ENCODE measurements at regions not wholly inside any gene's neighbourhood (a gene's known extent, or its start where the extent isn't known, plus 50 kb on each side); places are given as distances from the start of the nearest gene placed in this dataset. TPM values are rescaled to one million over a fixed set of nuclear protein-coding genes. Genes with fewer than 3 reads are reported as not detected.

GRCh38 chr12:96141216-96141912 is 52.8 kb upstream of the ELK3 start:
- no peak overlapping the region for H3K27ac ChIP-seq
- peaks cover 0 to 3% of the 10 kb centered on the region in 2 donors for H3K4me1 ChIP-seq
- no peak overlapping the region for H3K4me3 ChIP-seq (replicated peaks in 1 of 3)
- H3K36me3 ChIP-seq: no peaks in the 10 kb centered on the region
- H3K27me3 ChIP-seq: no peaks in the 10 kb centered on the region
- no peaks in the 10 kb centered on the region for H3K9me3 ChIP-seq
- intact Hi-C loops (cut with DNase I): no loop called here
- no peak for DNase-seq
- WGBS, 2 donors: 81 to 93% methylated on average over 5 of the region's 5 CpGs
- TF ChIP-seq CTCF (IDR thresholded peaks at IDR 0.05) (no peak), POLR2A (IDR thresholded peaks at IDR 0.05) (no peak)

- DNase-seq: no peak
- Histone ChIP-seq H3K4me3 (replicated peaks in 1 of 3) (no peak overlapping the region), H3K36me3 (no peaks in the 10 kb centered on the region), H3K27me3 (no peaks in the 10 kb centered on the region), H3K4me1 (no peaks in the 10 kb centered on the region), H3K27ac (no peak overlapping the region), H3K9me3 (no peaks in the 10 kb centered on the region)
- WGBS, 2 donors: 78 to 79% methylated on average over 6 of the region's 6 CpGs
- TF ChIP-seq POLR2A (IDR thresholded peaks at IDR 0.05) (no peak), CTCF (IDR thresholded peaks at IDR 0.05) (no peak)
- intact Hi-C loops (cut with DNase I): no loop called here
These were observed 50.8 kb upstream of the ELK3 start for GRCh38 chr12:96143392-96143791.

- Histone ChIP-seq H3K4me3 (replicated peaks in 1 of 3) (no peak overlapping the region), H3K4me1 (no peaks in the 10 kb centered on the region), H3K36me3 (no peaks in the 10 kb centered on the region), H3K27me3 (no peaks in the 10 kb centered on the region), H3K27ac (no peak overlapping the region), H3K9me3 (no peaks in the 10 kb centered on the region)
- no peak for DNase-seq
- 23 to 46% methylated on average over 6 of the region's 6 CpGs for WGBS, 2 donors
- TF ChIP-seq POLR2A (IDR thresholded peaks at IDR 0.05) (no peak), CTCF (IDR thresholded peaks at IDR 0.05) (no peak)
- intact Hi-C loops (cut with DNase I): no loop called here
These were observed 50.2 kb upstream of the ELK3 start for GRCh38 chr12:96143827-96144565.

Small RNAs in the stretch of these regions (small RNA-seq; reads per million reads assigned to genes)
- not detected for gene RN7SL88P
